OCI-LY7 (cell line): ENCODE measurements at regions not wholly inside any gene's neighbourhood (a gene's known extent, or its start where the extent isn't known, plus 50 kb on each side); places are given as distances from the start of the nearest gene placed in this dataset.

Source experiments
- CTCF ChIP-seq: fragments of 200-600 bp; sonication (generic); conservative IDR thresholded peaks from 2 replicates; pipeline ENCODE4 v1.5.1; 2014; ENCODE audit warnings: mild to moderate bottlenecking, antibody characterized with exemption, low read length, moderate library complexity, mixed read lengths
- EZH2phosphoT487 ChIP-seq: fragments of 200-600 bp; sonication (generic); IDR thresholded peaks from 2 replicates; pipeline ENCODE4 v1.6.1; 2018; ENCODE audit warnings: low read depth, borderline replicate concordance, mild to moderate bottlenecking, mixed run types, antibody characterized with exemption, low read length, moderate library complexity, mixed read lengths

GRCh38 chrX:104450316-104450715 lies 115.7 kb upstream of the IL1RAPL2 start:
- TF ChIP-seq CTCF (no peak), EZH2phosphoT487 (no peak)
